Type B pancreatic cell (in vitro differentiated cells): ENCODE measurements at regions not wholly inside any gene's neighbourhood (a gene's known extent, or its start where the extent isn't known, plus 50 kb on each side); places are given as distances from the start of the nearest gene placed in this dataset.

Source experiments
- DNase-seq: peaks from one replicate; pipeline ENCODE4 v3.0.0; 2021; ENCODE audit warnings: mixed read lengths; ENCODE audit not compliant: unreplicated experiment; ENCODE audit errors: extremely low spot score
- H3K27ac Mint-ChIP-seq: 2 replicates; pipeline ENCODE4 v1.8.0; 2021; ENCODE audit warnings: mild to moderate bottlenecking, mixed read lengths
- H3K27me3 Mint-ChIP-seq: 2 replicates; pipeline ENCODE4 v1.8.0; 2021; ENCODE audit warnings: mixed read lengths
- H3K36me3 Mint-ChIP-seq: 2 replicates; pipeline ENCODE4 v1.8.0; 2021; ENCODE audit warnings: mixed read lengths
- H3K4me1 Mint-ChIP-seq: one replicate; pipeline ENCODE4 v1.8.0; 2021; ENCODE audit warnings: mixed read lengths; ENCODE audit not compliant: unreplicated experiment
- H3K4me3 Mint-ChIP-seq: 2 replicates; pipeline ENCODE4 v1.8.0; 2021; ENCODE audit warnings: mild to moderate bottlenecking, mixed read lengths
- H3K9me3 Mint-ChIP-seq: 2 replicates; pipeline ENCODE4 v1.8.0; 2021; ENCODE audit warnings: mixed read lengths
- CTCF ChIP-seq: fragments of 200-600 bp; sonication (generic); conservative IDR thresholded peaks from 2 replicates; pipeline ENCODE4 v1.5.0; 2021; ENCODE audit warnings: antibody characterized with exemption, mild to moderate bottlenecking

GRCh38 chr4:107243141-107243781, 207.1 kb upstream of the DKK2 start:
- no peak for DNase-seq
- Mint-ChIP-seq H3K27ac (no peak overlapping the region), H3K4me3 (peak overlapping the region; percentile 34), H3K36me3 (no peaks in the 10 kb centered on the region), H3K9me3 (peaks cover 4% of the 10 kb centered on the region), H3K4me1 (peaks cover 12% of the 10 kb centered on the region), H3K27me3 (no peaks in the 10 kb centered on the region)
- no peak for TF ChIP-seq CTCF

- H3K4me3 Mint-ChIP-seq = no peak overlapping the region
- H3K27ac Mint-ChIP-seq = no peak overlapping the region
- no peaks in the 10 kb centered on the region for H3K4me1 Mint-ChIP-seq
- no peak for DNase-seq
- H3K27me3 Mint-ChIP-seq = no peaks in the 10 kb centered on the region
- no peaks in the 10 kb centered on the region for H3K9me3 Mint-ChIP-seq
- TF ChIP-seq CTCF = no peak
- no peaks in the 10 kb centered on the region for H3K36me3 Mint-ChIP-seq
Measured at GRCh38 chr4:107220976-107221375, 184.9 kb upstream of the DKK2 start.

GRCh38 chr4:107219681-107220080, 183.6 kb upstream of the DKK2 start:
- DNase-seq = no peak
- H3K4me3 Mint-ChIP-seq = no peak overlapping the region
- no peak for TF ChIP-seq CTCF
- no peaks in the 10 kb centered on the region for H3K9me3 Mint-ChIP-seq
- no peaks in the 10 kb centered on the region for H3K27me3 Mint-ChIP-seq
- no peaks in the 10 kb centered on the region for H3K36me3 Mint-ChIP-seq
- no peaks in the 10 kb centered on the region for H3K4me1 Mint-ChIP-seq
- no peak overlapping the region for H3K27ac Mint-ChIP-seq

GRCh38 chr4:107216379-107216778, 180.3 kb upstream of the DKK2 start:
- Mint-ChIP-seq H3K27me3 (no peaks in the 10 kb centered on the region), H3K4me3 (no peak overlapping the region), H3K4me1 (peaks cover 15% of the 10 kb centered on the region), H3K36me3 (no peaks in the 10 kb centered on the region), H3K27ac (no peak overlapping the region), H3K9me3 (no peaks in the 10 kb centered on the region)
- no peak for DNase-seq
- no peak for TF ChIP-seq CTCF

GRCh38 chr4:107215222-107215621, 179.1 kb upstream of the DKK2 start:
- H3K9me3 Mint-ChIP-seq = no peaks in the 10 kb centered on the region
- H3K4me3 Mint-ChIP-seq = no peak overlapping the region
- H3K4me1 Mint-ChIP-seq = peaks cover 25% of the 10 kb centered on the region
- H3K36me3 Mint-ChIP-seq = no peaks in the 10 kb centered on the region
- DNase-seq = no peak
- no peaks in the 10 kb centered on the region for H3K27me3 Mint-ChIP-seq
- H3K27ac Mint-ChIP-seq = no peak overlapping the region
- no peak for TF ChIP-seq CTCF

- Mint-ChIP-seq H3K4me1 (peaks cover 25% of the 10 kb centered on the region), H3K4me3 (no peak overlapping the region), H3K9me3 (no peaks in the 10 kb centered on the region), H3K36me3 (no peaks in the 10 kb centered on the region), H3K27me3 (no peaks in the 10 kb centered on the region), H3K27ac (no peak overlapping the region)
- no peak for DNase-seq
- no peak for TF ChIP-seq CTCF
Measured at GRCh38 chr4:107213880-107214279, 177.8 kb upstream of the DKK2 start.
